ENCODE measurements at regions not wholly inside any gene's neighbourhood (a gene's known extent, or its start where the extent isn't known, plus 50 kb on each side); places are given as distances from the start of the nearest gene placed in this dataset.

GRCh38 chr9:95766906-95767305 lies 108.6 kb upstream of the ERCC6L2 start:
- H4K20me1 ChIP-seq (ENCODE audit: low read length) = no peaks in the 10 kb centered on the region
- H3K4me3 ChIP-seq (ENCODE audit: low read length) = no peak overlapping the region

GRCh38 chr9:95764533-95765319 lies 110.8 kb upstream of the ERCC6L2 start:
- BruUV-seq (replicated peaks) = no TSS peak
- H3K9me2 ChIP-seq (replicated peaks; ENCODE audit: low read length) = no peaks in the 10 kb centered on the region
- no peak overlapping the region for H3K4me2 ChIP-seq (ENCODE audit: low read length)
- TF ChIP-seq EZH2phosphoT487 (IDR thresholded peaks at IDR 0.05; ENCODE audit: borderline replicate concordance, low read length) (no peak), CTCF (conservative IDR thresholded peaks at IDR 0.05; ENCODE audit: low read depth, low read length) (no peak), EZH2 (IDR thresholded peaks at IDR 0.05; ENCODE audit: low read length, unreplicated experiment) (no peak)
- no peak overlapping the region for H3K9ac ChIP-seq (ENCODE audit: low read length)
- no peaks in the 10 kb centered on the region for H3K27me3 ChIP-seq (ENCODE audit: low read length)
- H4K20me1 ChIP-seq (ENCODE audit: low read length) = no peaks in the 10 kb centered on the region
- ChIA-PET POLR2A (ENCODE audit: unreplicated experiment) (no interaction called here), CTCF (no interaction called here)
- no peaks in the 10 kb centered on the region for H3K79me2 ChIP-seq (ENCODE audit: low read length)
- H3K36me3 ChIP-seq (ENCODE audit: low read depth, low read length) = no peaks in the 10 kb centered on the region
- ATAC-seq (no peak), DNase-seq (no peak)
- intact Hi-C loops (cut with micrococcal nuclease) = no loop called here
- no peak overlapping the region for H2AFZ ChIP-seq (ENCODE audit: low read length)
- no peaks in the 10 kb centered on the region for H3K4me1 ChIP-seq (ENCODE audit: insufficient read depth, low read length)
- no peaks in the 10 kb centered on the region for H3F3A ChIP-seq (ENCODE audit: low read length, unreplicated experiment)
- no peak overlapping the region for H3K4me3 ChIP-seq (ENCODE audit: low read length)
- H3K9me3 ChIP-seq (ENCODE audit: low read length) = no peaks in the 10 kb centered on the region
- H3K27ac ChIP-seq (ENCODE audit: low read length) = no peak overlapping the region

More at GRCh38 chr9:95766906-95767305, 108.6 kb upstream of the ERCC6L2 start:
- TF ChIP-seq EZH2phosphoT487 (IDR thresholded peaks at IDR 0.05; ENCODE audit: borderline replicate concordance, low read length) = no peak
- TF ChIP-seq CTCF (conservative IDR thresholded peaks at IDR 0.05; ENCODE audit: low read depth, low read length) = no peak
- no peak for TF ChIP-seq EZH2 (IDR thresholded peaks at IDR 0.05; ENCODE audit: low read length, unreplicated experiment)
- DNase-seq (no peak), ATAC-seq (no peak)
- Histone ChIP-seq H3K9me2 (replicated peaks; ENCODE audit: low read length) (no peaks in the 10 kb centered on the region), H3F3A (ENCODE audit: low read length, unreplicated experiment) (no peaks in the 10 kb centered on the region), H3K79me2 (ENCODE audit: low read length) (no peaks in the 10 kb centered on the region), H3K9me3 (ENCODE audit: low read length) (no peaks in the 10 kb centered on the region), H3K4me1 (ENCODE audit: insufficient read depth, low read length) (no peaks in the 10 kb centered on the region), H3K4me2 (ENCODE audit: low read length) (no peak overlapping the region), H3K27ac (ENCODE audit: low read length) (no peak overlapping the region), H3K9ac (ENCODE audit: low read length) (no peak overlapping the region), H3K36me3 (ENCODE audit: low read depth, low read length) (no peaks in the 10 kb centered on the region), H3K27me3 (ENCODE audit: low read length) (no peaks in the 10 kb centered on the region), H2AFZ (ENCODE audit: low read length) (no peak overlapping the region)
- ChIA-PET POLR2A (ENCODE audit: unreplicated experiment) (no interaction called here), CTCF (no interaction called here)
- no TSS peak for BruUV-seq (replicated peaks)
- intact Hi-C loops (cut with micrococcal nuclease) = no loop called here

- no TSS peak for BruUV-seq (replicated peaks)
- H2AFZ ChIP-seq (ENCODE audit: low read length) = no peak overlapping the region
- H3K4me3 ChIP-seq (ENCODE audit: low read length) = no peak overlapping the region
- H3K9me2 ChIP-seq (replicated peaks; ENCODE audit: low read length) = no peaks in the 10 kb centered on the region
- H3K9me3 ChIP-seq (ENCODE audit: low read length) = no peaks in the 10 kb centered on the region
- ATAC-seq (no peak), DNase-seq (no peak)
- intact Hi-C loops (cut with micrococcal nuclease) = no loop called here
- no peak overlapping the region for H3K4me2 ChIP-seq (ENCODE audit: low read length)
- no peaks in the 10 kb centered on the region for H3F3A ChIP-seq (ENCODE audit: low read length, unreplicated experiment)
- H3K79me2 ChIP-seq (ENCODE audit: low read length) = no peaks in the 10 kb centered on the region
- no peak overlapping the region for H3K9ac ChIP-seq (ENCODE audit: low read length)
- no peaks in the 10 kb centered on the region for H4K20me1 ChIP-seq (ENCODE audit: low read length)
- H3K4me1 ChIP-seq (ENCODE audit: insufficient read depth, low read length) = no peaks in the 10 kb centered on the region
- no peaks in the 10 kb centered on the region for H3K36me3 ChIP-seq (ENCODE audit: low read depth, low read length)
- no peak overlapping the region for H3K27ac ChIP-seq (ENCODE audit: low read length)
- no peaks in the 10 kb centered on the region for H3K27me3 ChIP-seq (ENCODE audit: low read length)
- TF ChIP-seq CTCF (conservative IDR thresholded peaks at IDR 0.05; ENCODE audit: low read depth, low read length) (no peak), EZH2phosphoT487 (IDR thresholded peaks at IDR 0.05; ENCODE audit: borderline replicate concordance, low read length) (no peak), EZH2 (IDR thresholded peaks at IDR 0.05; ENCODE audit: low read length, unreplicated experiment) (no peak)
- POLR2A ChIA-PET (ENCODE audit: unreplicated experiment) = no interaction called here
- CTCF ChIA-PET = no interaction called here
Measured at GRCh38 chr9:95763983-95764382, 111.5 kb upstream of the ERCC6L2 start.

Measured in PC-3 (cell line).